CMK (cell line): ENCODE measurements at regions not wholly inside any gene's neighbourhood (a gene's known extent, or its start where the extent isn't known, plus 50 kb on each side); places are given as distances from the start of the nearest gene placed in this dataset.
"Not testable (repeated sequence)": the region's sequence is repeated elsewhere in the genome, so short reads cannot be mapped to it uniquely, and the experiment has no call there.

Source experiments
- DNase-seq: peaks from one replicate; pipeline ENCODE4 v3.0.0-alpha.2; 2010; ENCODE audit warnings: low read depth

- no peak for DNase-seq
Measured at GRCh38 chr7:19623676-19624075, 85.2 kb downstream of the POLR1F start.

DNA sequence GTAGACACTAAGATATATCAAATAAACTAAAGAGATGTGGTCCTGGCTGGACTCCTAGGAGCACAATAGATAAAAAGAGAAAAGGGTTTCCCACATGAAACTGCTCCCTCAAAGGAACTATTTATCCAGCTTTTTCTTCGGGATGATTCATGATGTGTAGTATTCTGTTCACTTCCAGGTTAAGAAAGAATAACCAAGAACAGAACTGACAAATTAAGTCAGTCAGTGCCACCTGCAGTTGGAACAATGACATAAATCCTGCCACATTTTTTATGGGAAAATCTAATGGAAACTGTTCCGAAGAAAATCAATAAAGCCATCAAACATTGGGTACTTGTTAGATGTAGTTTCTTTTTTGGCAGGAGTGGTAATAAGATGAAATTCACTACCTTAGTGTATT, 87.1 kb downstream of the POLR1F start:
- no peak for DNase-seq

GRCh38 chr7:19620470-19620869, 88.4 kb downstream of the POLR1F start:
- DNase-seq, result no peak

- DNase-seq, result no peak
Measured at GRCh38 chr7:19619122-19619521, 89.7 kb downstream of the POLR1F start.

DNA sequence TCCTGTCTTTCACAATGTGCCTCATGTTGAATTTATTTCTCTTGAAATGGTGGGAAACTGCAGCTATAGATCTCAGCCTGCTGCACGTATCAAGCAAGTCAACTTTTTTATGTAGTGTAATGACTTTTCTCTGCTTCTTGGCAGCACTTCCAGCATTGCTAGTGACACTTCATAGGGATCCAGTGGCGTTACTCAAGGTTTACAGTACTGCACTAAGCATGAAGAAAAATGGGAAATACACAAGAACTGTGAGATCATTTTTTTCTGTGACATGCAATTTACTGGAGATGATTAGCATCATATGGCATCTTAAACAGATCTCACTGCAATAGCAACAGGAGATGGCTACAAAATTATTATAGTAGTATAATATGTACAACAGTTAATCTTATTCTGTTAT, 90.9 kb downstream of the POLR1F start:
- DNase-seq, result no peak

GRCh38 chr7:19610194-19610943, 98.5 kb downstream of the POLR1F start:
- no peak for DNase-seq

DNA sequence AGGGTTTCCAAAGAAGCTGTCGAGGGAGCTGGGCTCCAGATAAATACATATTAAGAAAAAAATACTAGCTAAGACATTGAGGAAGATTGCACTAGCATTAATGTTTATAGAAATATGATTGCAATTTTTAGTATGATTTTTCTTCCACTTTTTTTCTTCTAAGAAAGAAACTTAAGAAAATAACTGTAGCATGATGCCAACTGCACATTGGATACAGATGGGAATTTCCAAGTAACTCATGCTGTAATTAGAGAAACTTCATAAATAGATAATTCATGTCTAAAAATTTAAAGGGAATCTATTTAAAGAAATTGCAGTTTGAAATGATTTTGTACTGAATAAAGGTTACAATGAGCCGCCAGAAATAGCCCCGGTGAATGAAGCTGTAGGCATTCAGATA, 119.4 kb downstream of the POLR1F start:
- no peak for DNase-seq

- DNase-seq, result no peak
Measured at GRCh38 chr7:19587291-19587690, 121.5 kb downstream of the POLR1F start.

DNA sequence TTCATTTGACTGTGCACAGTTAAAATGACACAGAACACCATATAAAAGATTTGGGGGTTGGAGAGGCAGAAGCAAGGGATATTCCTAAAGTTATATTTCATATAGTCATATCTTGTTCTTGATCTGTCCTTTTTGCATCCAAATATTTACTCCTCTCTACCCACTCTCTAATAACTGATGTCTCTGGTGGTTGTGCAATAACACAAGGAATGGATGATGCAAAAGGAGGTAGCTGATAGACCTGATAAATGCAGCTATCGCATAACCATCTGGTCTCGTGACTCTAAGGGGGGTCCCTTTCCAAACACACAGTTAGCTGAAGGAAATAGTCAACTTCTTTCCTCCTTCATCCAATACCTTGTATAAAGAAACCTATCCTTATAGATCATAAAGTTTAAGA, 123.1 kb downstream of the POLR1F start:
- no peak for DNase-seq

- no peak for DNase-seq
Measured at GRCh38 chr7:19575909-19576557, 132.8 kb downstream of the POLR1F start.

DNA sequence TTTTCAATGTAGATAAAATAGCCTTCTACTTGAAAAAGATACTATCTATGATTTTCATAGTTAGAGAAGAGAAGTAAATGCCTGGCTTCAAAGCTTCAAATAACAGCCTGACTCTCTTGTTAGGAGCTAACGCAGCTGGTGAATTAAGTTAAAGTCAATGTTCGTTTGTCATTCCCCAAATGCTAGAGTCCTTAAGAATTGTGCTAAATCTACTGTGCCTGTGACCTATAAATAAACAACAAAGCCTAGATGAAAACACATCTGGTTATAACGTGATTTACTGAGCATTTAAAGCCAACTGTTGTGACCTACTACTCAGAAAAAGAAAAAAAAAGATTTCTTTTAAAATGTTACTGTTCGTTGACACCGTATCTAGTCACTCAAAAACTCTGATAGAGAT, 134.7 kb downstream of the POLR1F start:
- DNase-seq, result no peak

DNA sequence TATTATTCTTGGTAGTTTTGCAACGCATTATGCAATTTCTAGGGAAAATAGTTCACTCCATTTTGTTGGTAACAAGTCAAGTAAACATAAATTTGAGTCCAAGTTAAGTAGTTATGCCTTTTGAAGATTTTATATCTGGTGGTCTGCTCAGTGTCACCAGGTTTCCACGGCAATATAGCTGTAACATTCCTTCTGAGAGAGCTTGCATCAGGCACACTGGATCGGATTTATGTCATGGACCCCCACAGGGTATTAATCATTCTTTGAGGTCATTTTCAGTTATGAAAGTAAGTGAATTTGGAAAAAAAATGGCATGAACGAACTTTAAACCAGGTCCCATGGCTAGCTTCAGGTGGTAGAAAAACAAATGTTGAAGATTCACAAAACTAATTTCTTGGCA, 136.3 kb downstream of the POLR1F start:
- no peak for DNase-seq

- DNase-seq, result no peak
Measured at GRCh38 chr7:19567011-19567410, 141.8 kb downstream of the POLR1F start.

GRCh38 chr7:19565602-19566001, 143.2 kb downstream of the POLR1F start:
- DNase-seq, result no peak

GRCh38 chr7:19561121-19561805, 147.6 kb downstream of the POLR1F start:
- DNase-seq, result no peak

- DNase-seq, result no peak
Measured at GRCh38 chr7:19560111-19560883, 148.5 kb downstream of the POLR1F start.

GRCh38 chr7:19558527-19558926, 150.3 kb downstream of the POLR1F start:
- DNase-seq, result no peak

GRCh38 chr7:19557726-19558465, 150.9 kb downstream of the POLR1F start:
- DNase-seq, result no peak

GRCh38 chr7:19554581-19554980, 154.3 kb downstream of the POLR1F start:
- no peak for DNase-seq

GRCh38 chr7:19552576-19552975, 156.3 kb downstream of the POLR1F start:
- DNase-seq, result no peak

GRCh38 chr7:19549246-19549645, 159.6 kb downstream of the POLR1F start:
- DNase-seq, result not testable (repeated sequence)

DNA sequence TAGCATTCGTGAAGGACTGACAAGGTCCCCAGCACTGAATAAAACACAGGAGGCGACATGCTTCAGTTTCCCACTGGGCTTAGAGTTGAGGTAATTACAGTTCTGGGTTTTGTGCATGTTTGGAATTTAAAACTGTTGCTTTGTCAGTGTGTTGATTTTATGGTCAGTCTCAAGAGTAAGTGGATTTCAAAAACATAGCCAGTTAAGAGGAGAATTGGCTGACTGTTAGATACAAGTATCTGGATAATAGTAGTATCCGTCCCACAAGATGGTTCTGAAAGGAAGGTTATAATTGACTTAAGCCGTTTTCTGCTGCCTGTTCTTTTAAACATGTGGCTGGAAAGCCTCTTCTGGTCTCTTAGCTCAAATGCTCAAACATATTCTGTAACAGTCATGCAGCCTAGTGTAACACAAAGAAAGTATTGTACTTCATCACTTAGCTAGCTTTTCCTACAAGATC, 170.9 kb downstream of the POLR1F start:
- no peak for DNase-seq
